HG03196 (cell line): ENCODE measurements at regions not wholly inside any gene's neighbourhood (a gene's known extent, or its start where the extent isn't known, plus 50 kb on each side); places are given as distances from the start of the nearest gene placed in this dataset.

Source experiments
- ATAC-seq: cut with Tn5 transposase; IDR thresholded peaks from one replicate; pipeline ENCODE4 v1.9.1; 2021; ENCODE audit not compliant: unreplicated experiment

DNA sequence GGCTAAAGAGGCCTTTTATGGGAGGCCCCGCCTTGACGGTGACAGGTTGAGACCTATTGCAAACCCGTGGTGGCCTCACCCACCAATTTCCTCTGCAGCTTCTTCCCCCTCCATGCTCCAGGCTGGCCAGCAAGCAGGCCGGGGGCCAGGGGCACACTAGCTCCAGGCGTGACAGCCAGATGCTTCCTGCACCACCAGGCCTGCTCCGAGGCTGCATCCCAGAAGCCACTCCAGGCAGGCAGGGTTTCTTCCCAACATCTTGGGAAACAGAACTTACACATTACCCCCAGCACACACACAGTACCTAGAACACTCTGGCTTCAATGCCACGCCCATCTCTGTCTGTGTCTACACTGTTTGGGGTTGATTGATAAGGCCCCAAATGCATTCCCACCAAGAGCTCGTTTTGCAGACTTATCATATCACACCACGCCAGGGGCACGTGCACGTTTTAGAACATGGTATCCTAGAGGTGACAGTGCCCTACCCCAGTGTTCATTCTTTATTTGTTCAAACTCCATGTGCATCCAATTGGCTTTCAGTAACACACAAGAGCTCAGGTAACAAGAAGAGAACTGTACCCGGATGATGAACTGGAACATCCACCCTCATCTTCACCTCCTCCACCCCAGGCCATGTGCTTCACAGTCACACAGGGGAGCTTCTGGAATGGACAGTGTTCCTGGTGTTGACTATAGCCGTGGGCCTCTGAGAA is 221.4 kb upstream of the RREB1 start:
- no peak for ATAC-seq

DNA sequence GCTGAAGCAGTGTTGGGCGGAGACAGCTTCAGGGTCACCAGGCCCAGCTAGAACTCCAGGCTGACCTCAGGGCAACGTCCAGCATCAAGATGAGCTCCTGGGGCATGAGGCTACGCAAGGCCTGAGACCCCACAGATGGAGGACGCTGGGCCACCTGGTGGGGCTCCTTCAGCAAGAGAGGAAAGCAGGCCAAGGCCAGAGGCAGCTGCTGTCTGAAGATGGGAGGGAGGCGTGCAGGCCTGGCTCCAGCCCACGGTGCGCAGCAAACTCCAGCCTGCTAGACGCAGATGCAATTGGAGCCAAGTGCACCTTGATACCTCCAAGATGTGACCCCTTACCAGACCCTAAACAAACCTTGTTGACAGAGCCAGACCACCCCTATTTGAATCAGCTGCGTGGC is 220.9 kb upstream of the RREB1 start:
- no peak for ATAC-seq

DNA sequence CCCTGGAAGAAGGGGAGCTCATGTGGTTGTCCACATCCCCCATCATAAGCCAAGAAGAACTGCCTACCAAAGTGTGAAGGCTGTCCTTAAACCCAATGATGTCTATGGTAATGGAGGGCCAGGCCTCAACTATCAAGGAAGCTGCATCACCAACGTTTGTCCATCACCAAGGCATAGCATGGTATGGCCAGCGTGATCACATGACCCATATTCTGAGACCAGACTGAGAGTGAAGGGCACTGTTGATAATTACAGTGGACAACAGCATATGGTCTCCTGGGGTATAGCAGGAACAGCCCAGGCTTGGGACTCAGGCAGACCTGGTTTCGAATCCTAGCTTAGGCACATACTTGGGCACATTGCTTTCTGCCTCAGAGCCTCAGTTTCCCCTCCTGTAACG is 218.2 kb upstream of the RREB1 start:
- no peak for ATAC-seq

DNA sequence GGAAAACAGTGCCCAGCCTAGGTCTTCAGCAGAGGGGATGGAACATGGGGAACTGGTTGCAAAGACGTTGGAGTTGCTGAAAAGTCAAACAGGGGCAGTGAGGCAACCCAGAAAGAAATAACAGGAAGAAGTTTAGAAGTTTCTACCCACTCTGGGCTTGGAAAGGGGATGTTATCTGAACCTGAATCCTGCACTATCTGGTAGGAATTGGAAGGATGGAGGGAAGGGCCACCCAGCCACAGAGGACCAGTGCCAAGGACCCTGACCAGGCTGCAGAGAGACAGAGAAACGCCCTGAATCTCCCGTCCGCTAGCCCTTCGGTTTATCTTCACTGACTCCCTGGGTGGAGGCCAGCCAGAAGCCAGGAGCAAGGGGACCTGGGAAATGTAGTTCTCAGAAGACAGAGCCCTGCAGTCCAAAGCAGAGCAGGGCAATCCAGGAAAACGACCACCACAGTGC is 217.3 kb upstream of the RREB1 start:
- no peak for ATAC-seq

DNA sequence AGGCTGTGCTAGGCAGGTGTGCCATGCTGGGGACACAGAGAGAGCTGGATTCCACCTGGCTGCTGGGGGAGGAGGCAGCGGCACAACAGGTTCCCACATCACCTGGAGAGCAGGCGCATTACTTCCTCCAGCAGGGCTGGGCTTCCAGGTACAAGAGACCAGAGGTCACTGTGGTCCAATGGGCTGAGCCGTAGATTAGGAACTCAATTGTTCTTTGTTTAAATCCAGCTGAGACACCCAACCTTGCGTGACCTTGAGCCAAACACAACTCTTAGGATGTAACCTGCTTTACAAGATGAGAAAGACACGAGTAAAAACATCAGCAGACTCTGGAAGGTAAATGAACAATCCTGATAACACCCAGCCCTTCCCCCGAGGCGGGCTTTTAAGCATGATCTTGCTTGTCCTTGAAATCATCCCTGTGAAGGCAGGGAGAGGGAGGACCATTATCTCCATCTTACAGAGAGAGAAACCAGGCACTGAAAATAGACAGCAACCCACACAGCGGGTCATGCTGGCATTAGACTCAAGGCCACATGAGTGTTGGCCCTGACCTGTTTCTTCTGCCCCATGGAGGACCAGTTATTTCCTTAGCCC is 216.5 kb upstream of the RREB1 start:
- ATAC-seq = no peak

DNA sequence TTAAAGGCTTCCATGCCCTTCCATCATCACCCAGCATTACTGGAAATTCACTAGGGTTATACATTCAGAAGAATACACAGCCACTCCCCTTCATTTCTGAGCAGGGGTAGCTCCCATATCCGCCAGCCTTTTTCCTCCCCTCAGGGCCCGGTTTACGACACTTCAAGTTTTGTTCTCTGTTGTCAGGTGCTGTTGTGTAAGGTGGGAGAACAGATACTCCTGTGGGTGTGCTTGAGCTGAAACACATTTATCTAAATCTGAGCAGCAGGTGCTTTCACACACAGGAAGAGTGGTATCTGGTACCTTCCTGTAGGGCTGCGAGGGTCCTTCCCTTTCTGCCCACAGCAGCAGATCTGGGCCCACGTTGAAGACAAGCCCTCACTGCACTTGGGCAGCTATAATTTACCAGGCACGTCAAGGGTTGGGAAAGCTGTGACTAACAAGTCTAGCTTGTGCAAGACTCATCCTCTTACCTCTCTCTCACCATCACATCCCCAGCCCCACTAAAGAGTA is 215.8 kb upstream of the RREB1 start:
- no peak for ATAC-seq

DNA sequence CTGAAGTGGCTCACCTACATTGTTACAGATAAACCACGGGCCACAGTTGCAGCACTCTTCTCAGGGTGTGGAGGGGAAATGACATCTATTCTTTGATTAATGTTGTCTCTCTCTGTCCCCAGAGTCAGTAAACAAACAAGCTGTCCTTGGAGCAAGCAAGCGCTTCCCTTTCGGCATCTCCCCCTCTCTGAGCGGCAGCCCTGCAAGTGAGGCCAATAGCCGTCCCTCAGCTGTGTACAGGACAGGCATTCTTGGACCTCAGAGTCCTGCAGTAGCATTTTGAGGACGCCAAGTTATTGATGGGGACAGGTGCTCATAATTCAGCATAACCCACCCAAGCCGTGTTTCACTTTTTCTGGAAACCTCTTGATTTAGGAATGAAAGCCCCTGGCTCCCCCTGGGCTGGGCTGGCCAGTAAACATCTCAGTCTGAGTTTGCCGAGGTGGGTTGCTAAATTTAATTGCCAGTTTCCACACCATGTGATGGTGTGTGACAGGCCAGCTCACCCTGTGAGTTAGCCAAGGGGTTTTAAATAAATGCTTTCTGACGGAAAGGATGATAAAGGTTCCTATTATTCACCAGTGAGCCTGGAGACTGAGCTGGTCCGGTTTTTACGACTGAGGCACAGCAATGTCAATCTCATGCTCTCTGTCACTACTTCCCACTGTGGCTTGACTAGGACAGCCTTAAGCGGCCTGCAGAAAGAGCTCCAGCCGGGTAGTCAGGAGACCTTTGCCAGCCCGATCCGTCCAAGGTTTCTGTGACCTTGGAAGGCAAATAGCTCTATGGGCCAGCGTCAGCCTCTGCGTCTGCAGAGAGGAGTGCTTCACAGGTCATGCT is 214.8 kb upstream of the RREB1 start:
- ATAC-seq = no peak

DNA sequence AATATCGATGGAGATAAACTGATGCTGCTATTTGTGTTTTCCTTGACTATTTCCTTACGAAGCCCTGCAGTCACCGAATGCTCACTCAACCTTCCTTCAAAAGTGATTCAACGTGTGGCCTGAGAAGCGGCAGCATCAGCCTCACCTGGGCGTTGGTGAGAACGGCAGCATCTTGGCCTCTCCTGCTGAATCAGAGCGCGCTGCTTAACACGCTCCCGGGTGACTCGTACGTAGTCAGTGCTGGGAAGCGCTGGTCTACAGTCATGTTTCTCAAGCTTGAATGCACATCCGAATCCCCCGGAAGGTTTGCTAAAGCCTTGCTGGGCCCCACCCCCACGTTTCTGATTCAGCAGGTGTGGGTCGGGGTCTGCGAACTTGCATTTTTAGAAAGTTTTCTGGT is 214.1 kb upstream of the RREB1 start:
- ATAC-seq = no peak

DNA sequence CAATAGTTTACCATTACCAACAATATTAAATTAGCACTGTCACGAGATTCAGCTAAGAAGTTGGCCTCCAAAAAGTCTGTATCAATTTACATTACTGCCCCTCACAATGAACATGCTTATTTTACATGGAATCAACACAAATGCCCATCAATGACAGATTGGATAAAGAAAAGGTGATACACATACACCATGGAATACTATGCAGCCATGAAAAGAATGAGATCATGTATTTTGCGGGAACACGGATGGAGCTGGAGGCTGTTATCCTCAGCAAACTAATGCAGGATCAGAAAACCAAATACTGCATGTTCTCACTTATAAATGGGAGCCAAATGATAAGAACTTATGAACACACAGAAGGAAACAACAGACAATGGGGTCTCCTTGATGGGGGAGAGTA is 211.8 kb upstream of the RREB1 start:
- no peak for ATAC-seq

DNA sequence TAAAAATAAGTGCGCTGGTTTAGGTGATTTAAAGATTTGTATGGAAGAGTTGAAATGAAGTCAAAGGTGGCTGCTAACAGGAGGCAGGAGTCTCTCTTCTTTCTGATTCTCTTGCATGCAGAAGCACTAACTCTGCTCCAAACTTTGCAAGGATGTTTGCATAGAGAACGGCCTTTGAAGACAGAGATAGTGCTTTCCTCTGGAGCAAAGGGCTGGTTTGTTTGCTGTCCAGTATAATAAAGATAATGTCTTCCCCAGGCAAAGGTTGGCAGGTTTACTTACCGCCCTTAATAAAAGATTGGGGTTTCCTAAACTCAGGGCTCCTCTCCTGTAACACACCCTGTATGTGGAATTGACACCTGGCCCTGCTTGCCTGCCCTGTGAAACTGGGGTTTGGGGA is 210.6 kb upstream of the RREB1 start:
- no peak for ATAC-seq

DNA sequence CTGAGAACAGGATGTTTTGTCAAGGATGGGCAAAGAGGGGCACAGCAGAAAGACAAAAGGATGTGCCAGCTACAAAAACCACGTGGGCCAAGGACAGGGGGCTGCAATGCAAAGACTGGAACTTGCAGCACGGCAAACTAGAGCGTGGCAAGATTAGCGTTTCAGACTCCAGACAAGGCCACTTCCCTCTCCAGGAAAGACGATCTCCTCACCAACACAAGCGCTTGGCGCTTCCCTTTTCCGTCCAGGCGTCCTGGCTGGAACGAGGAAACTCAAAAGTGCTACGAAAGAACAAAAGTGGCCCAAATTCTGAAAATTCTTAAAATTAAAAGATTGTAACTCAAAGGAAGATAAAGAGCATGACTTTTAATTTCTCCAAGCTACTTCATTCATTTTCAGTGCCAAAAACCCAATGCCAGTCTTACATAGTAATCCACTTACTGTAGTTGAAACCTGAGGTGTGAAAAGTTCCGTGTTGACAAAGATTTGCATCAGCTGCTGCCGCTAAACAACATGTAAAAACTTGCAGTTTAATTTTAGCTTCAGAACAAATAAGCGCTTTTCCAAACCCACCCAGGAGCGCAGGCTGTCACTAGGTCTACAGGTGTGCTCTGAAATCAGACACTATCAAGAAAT is 207.1 kb upstream of the RREB1 start:
- no peak for ATAC-seq

DNA sequence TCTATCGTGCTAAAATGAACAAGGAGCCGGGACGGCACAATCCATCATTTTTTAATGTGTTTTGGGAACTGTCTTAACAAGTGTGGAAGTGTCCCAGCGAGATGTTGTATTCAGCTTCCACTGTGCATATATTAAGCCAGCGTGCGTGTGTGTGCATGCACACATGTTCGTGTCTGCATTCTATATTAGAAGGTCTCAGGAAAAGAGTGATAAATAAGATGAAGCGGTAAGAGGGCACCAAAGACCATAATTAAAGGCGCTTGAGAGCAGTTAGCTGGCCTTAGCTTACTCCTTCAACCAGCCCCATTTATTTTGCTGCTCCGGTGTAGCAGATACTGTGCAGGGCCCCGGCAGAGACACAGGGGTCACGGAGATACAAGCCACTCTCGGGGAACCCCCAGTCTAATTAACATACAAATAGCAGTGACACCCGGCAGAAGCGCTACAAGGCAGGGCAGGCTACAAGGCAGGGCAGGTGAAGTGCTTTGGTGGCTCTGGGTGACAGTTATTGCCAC is 206.5 kb upstream of the RREB1 start:
- ATAC-seq = no peak

DNA sequence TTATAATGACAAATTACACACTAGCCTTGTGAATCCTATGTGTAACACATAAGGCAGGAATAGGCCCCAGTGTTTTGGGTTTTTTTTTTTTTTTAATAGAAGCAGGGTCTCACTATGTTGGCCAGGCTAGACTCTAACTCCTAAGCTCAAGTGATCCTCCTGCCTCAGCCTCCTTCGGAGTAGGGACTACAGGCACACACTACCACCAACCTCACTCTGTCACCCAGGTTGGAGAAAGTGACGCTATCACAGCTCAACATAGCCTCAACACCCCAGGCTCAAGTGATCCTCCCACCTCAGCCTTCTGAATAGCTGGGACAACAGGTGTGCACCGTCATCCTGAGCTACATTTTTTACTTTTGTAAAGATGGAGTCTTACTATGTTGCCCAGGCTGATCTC is 205.8 kb upstream of the RREB1 start:
- ATAC-seq = no peak

DNA sequence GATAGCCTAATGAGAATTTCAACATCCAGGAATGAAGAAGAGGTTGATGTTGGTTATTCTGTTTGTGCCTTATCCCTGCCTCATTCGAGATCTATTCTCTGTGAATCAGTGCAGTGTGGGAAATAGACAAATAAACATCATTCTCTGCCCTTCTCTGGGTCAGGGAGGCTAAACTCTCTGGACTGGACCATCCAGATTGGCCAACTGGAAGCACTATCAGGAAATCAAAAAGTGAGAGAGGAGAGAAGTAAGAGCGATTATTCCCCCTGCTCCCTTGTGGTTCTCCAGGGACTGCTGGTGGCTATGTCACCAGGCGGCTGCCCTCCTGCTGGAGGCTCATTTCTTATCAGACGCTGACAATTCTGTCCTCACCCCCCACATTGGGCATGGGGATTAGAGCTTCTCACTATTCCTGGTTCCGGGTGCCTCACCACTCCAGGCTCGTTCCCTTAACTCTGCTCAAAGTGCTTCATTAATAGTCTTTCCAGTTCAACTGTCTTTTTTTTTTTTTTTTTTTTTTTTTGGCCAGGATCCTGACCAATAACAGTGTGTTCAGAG is 201.7 kb upstream of the RREB1 start:
- no peak for ATAC-seq

DNA sequence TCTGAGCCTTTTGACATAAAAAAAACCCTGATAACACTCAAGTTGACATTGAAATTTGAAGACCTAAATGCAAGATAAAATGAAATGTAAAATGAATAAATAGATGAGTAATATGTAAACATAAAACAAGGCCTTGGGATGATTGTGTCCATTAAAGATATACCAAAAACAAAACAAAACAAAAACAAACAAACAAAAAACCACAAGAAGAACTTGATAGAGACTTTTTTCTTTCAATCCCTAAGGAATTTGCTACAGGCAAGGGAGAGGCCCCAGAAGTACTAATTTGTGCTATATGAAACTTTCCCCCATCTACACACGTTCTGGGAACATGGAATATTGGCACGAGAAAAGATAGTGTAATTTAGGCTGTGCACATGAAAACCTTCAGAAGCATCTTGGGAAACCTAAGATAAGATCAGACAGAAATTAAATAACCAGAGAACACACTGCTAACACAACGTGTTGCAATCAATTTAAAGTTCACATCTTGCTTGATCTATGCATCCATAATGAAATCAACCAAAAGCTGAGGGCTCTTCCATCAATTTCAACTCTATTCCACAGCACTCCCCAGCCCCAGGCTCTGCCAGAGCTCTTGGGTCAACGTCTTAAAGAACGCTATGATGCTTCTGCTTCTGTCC is 201.1 kb upstream of the RREB1 start:
- no peak for ATAC-seq

DNA sequence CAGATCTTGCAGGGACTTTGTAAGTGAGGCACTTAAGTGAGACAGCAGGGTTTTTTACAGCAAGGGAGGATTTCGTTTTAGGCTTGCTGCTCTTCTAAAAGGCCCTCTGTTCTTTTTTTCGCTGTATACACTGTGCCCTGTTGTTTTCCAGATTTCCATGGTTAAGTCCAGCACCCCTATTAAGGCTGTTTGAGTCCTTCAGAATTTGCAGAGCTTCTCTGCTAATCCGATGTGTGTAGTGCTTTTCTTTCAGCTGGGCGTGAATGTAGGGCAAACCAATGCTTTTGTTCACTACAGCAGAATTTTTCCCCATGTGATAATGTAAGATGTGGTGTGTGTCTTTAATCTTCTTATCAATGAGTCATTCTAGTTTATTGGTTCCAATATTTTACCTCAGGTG is 200.5 kb upstream of the RREB1 start:
- ATAC-seq = no peak

DNA sequence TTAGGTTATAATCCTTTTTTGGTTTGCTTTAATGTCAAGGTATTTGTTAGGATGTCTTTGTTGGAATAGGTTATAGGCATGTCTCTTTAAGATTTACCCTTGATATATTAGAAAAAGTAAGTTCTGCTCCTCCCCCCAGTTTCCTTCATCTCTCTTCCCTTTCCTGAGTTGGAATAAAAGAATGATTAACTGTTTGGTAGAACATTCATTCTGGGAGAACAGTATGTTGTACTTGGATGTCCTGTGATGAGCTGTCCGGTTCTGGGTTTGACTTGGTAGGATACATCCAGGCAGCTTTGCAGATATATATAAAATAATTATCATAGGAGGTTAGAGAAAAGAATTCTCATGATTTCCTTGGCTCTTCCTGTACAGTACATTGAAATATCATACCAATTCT is 199.6 kb upstream of the RREB1 start:
- no peak for ATAC-seq

DNA sequence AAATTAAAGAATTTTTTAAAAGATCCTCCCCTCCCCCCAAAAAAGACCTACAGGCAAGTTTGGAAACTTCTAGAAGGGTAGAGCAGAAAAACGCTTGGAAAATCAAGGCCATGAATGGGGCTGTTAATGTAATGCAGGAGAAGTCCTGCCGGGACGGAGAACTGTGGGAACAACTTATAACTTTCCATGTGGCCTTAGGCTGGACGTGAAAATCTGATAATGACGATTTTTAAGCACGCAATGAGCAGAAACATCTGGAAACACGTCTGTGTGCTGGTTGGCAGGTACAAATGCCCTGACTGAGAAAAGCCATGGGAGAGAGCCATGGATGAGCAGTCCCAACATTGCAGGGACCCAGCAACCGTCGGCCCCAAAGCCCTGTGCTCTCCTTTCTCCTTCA is 198.7 kb upstream of the RREB1 start:
- no peak for ATAC-seq

DNA sequence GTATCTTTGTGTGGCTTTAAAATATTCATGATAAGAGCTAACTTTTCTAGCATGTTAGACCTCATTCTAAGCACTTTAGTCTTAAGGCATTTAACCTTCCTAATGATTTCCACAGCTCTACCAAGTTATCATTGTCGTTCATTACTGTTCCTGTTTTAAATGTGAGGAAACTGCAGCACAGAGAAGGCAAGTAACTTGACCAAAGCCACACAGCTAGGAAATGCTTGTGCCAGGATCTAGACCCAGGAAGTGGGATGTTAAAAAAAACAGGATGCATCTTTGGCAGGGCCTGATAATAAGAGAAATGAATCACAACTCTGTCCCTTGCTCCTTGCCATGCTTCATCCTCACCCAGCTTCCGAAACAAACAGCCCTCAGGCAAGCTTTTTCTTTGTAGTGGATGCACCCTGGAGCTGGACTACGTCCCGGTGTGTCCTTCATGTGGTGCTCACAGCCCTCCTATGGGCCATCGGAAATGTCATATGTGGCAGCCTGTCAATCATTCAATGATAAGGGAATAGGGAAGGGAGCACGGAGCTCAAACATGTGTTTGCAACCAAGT is 196.9 kb upstream of the RREB1 start:
- ATAC-seq = no peak

DNA sequence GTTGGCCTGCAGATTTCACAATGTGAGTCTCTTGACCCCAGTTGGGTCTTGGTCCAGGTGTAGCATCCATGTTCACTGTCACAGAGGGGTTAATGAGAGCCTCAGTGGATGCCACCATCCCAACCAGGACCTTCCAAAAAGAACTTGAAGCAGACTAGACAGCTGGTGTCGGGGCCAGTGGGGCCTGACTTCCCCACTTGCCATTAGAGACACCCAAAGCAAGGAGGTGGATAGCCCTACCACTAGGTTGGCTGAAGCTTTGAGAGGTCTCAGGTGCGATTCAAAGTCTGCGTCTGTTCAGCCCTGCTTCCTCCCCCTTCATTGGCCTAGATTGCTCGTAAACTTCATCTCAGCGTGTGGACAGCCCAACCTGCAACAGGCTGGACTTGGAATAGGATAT is 196.4 kb upstream of the RREB1 start:
- ATAC-seq = no peak
